OCI-M2 (cell line): ENCODE measurements at regions not wholly inside any gene's neighbourhood (a gene's known extent, or its start where the extent isn't known, plus 50 kb on each side); places are given as distances from the start of the nearest gene placed in this dataset.

Experiments used
- DNase-seq: peaks from one replicate; lab custom pipeline; 2025; ENCODE audit not compliant: unreplicated experiment; lab: John Stamatoyannopoulos, UW

DNA sequence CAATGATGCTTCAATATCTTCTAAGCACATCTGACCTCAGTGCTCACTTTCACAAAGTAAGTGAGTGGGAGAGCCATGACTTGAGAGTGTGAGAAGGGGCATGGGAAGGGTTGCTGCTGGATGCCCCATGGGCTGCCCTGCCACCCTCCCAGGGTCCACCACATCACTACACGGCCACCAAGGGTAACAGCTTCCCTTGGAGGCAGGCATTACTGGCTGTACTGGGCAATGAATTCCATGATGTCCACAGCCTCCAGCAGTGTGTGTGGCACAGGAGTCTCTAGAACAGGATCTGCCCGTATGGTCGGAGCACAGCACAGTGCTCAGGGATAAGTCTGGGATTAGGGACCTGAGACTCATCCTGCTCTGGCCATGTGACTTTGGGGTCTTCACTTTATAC, 481.0 kb upstream of the MYT1L start:
- DNase-seq, result no peak

DNA sequence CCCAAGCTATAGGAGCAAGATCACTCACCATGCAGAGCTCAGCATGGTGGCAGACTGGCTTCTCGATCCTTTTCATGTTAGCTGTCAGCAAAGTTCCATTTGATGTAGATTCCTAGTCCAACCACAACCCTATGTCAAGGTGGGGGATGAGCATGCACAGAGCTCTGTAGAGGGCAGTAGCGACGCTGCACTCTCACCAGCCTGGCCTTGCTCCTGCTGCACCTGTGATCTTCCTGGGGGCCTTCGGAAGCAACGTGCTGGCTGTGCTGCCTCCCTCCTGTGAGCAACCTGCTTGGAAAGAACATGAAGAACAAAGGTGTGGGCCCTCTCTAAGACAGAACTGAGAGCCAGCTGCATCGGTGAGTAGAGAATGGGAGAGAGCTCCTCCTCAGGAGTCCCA, 479.4 kb upstream of the MYT1L start:
- DNase-seq, result no peak

DNA sequence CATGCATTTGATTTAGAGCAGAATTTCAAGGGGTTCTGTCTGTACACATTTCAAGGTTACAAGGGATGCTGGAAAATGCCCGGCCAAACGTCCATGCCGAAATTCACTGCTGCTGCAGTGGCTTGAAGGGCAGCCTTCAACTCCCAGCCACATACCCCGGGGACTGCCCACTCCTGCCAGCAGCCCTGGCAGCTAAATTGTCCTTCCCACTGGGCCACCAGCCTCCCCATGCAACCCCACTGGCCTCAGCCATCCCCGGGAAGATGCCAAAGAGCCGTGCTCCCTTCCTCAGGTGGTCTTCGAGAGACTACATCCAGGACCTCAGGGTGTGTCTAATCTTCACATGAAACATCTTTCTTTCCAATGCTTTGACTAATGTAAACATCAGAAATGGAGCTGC, 478.7 kb upstream of the MYT1L start:
- DNase-seq, result no peak

DNA sequence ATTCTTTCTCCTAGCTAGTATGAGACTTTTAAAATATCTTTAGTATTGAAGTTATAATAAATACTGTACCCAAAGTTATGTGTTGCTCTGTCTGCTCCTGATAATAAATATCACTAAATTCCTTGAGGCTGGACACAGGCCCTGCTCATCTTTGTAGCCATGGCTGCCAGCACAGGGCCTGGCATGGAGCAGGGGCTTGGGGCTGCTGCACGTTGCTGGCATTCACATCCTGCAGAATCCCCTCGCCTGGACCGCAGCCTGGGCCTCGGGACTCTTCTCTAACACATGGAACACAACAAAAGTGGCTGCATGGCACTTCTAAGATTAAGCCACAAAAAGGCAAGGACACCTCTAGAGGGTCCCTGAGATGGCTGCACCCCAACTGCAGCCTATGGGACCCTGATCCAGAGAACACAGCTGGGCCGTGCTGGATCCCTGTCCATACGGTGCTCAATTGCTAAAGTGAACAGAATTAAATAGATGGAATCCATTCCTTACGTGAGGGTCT, 477.5 kb upstream of the MYT1L start:
- no peak for DNase-seq

DNA sequence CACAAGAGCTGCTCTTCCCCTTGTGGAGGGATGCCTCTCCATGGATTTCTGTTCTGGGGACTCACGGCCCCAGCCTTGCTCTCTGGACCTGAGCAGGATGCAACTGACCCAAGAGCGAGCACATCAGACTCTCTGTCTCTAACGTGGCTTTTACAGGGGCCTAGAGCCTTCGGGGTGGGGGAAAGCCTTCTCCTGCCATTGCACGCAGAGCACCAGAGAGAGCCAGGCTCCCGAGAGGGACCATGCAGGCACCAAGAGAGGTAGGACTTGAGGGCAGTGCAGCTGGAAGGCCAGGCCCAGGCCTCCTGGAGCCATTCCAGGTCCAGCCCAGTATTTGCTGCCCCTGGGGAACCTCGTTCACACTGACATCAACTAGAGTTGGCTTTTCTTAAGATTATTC, 475.6 kb upstream of the MYT1L start:
- no peak for DNase-seq

DNA sequence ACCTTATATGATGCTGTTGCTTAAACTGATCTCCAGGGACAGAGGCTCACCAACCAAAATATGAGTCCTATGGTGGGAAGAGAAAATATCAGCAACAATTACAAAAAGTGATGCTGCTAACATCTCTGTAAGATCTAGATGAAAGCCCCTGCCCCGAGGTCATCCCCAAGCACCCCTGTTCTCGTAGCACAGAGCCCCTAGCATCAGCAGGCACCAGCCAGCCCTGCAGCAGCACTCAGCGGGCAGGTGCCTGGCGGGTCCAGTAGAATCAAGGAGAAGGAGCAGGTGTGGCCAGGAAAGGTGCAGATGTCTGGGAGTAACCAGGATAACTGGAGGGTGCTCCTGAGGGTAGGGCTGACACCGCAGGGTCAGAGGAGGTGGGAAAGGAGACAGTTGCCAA, 474.2 kb upstream of the MYT1L start:
- no peak for DNase-seq

DNA sequence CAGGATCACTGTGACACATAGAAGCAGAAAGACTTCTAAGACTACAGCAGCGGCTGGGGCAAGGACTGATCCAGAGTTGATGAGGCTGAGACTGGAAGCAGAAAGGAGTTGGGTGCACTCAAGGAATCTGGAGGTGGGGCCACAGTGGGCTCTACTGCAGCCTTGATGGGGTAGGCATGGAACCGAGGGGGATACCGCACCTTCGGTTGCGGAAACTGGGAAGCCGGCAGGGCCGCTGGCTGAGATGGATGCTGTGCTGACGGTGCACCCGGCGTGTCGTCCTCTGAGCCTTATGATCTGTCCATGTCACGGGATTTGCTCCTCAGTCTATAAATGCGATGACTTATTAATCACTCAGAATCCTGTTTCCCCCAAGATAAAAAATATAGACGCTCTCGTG, 473.5 kb upstream of the MYT1L start:
- DNase-seq, result no peak

DNA sequence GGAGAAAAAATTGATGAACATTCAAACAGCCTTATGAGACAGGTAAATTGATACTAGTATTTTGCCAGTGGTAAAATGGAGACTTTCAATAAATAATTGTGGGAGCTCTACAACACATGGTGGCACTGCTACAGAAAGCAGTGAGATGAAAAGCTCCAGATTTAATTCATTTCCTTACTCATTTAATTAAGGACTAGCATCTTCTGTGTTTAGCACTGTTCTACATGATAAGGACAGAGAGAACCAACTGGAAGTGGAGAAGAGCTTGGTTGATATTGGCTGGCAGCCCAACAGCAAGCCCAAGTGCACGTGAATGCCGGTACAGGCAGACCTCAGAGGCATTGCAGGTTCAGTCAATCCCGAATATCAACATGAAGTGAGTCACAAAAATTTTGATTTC, 470.4 kb upstream of the MYT1L start:
- no peak for DNase-seq

DNA sequence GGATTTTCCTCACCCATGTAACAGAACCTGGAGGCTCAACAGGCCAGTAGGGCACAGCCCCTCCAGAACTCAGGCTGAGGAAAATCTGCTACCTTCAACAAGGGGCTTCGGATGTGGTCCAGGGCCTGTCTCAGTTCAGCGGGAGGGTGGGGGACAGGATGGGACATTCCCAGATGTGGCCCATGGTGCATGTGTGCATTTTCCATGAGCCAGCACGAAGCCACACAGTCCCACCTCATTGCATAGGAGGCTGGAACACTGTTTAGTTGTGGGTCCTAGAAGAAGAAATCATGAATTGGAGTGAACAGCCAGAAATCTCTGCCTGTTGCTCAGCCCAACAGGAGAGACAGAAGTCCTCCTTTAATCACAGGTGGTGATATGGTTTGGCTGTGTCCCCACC, 469.6 kb upstream of the MYT1L start:
- no peak for DNase-seq

DNA sequence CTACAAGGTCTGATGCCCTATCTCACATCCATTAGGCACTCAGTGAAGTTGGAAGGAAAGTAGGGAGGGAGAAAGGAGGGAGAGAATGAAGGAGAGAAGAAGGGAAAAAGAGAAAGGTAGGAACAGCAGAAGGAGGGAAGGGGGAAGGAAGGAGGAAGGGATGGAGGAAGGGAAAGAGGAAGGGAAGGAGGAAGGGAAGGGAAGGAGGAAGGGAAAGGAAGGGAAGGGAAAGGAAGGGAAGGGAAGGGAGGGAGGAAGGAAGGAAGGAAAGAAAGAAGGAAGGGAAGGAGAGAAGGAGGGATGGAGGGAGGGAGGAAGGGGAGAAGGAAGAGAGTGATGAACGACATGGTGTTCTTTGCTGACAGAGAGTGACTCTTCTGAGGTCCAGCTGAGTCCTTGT, 468.9 kb upstream of the MYT1L start:
- DNase-seq, result no peak

DNA sequence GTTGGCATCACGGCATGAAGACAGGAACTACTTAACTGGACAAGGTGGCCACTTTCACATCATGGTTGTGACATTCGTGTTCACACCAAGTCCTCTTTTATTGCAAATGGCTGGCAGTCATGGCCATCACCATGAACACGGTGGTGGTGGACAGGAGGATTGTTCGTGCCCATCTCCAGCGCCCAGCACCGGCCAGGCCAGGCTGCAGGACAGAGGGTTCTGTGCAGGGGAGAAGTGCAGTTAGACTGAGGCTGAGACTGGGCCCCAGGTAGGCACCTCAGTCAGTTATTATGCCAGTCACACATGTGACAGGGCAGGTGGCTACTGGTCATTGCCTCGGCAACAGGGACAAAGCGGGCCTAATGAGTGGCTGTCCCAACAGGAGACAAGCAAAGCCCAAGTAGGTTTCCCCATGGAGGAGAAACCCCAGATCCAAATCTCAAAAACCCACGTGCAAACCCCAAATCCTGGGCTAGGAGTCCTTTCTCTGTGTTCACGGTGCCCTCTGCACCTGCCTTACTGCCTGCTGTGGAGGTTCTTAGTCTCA, 468.1 kb upstream of the MYT1L start:
- no peak for DNase-seq

DNA sequence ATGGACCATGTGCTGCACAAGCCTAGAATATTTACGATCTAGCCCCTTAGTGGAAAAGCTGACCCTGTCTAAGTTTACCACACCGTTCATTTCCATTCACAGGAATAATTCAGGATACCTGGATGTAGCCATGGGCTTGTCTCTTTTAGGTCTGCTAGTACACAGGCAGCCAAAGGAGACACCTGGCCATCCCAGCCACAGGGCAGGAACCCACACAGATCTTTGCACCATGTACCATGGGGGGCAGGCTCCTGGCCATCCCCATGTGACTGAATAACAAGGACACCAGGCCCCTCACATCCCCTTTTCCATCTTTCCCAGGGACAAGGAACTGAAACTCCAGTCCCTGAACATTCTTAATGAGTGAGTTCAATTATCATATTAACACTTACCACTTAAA, 467.3 kb upstream of the MYT1L start:
- no peak for DNase-seq

DNA sequence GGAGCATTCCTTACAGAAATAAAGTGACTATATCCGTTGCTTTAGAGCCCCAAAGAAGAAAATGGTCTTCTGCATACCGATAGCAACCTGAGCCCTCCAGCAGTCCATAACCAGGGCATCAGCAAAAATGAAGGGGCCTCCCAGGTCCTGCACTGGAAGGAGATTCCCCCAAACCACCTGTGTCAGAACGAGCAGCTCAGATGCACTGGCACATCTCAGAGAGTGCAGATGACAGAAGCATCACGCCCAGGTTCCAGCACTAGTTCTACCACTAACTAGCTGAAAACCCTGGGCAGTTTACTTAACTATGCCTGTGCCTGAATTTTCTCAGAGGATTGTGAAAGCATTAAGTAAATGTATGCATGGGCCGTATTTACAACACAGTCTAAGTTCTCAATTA, 466.7 kb upstream of the MYT1L start:
- DNase-seq, result no peak

DNA sequence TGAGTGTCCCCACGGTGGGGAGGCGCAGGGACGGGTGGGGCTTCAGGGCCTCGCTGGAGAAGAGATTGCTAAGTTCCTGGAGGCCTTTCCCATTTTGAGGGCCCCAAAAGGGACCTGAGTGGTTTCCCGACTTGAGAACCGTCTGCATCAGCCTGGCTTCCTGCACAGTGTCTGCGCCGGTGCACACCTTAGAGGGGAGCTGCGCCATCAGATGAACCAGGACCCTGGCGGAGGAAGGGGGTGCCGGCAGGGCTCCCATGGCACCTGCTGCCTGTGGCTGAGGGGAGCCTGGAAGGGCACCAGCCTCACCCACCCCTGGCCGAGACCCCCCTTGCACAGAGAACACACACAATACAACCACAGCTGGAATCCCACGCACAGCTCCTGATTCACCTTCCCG, 465.1 kb upstream of the MYT1L start:
- DNase-seq, result no peak

DNA sequence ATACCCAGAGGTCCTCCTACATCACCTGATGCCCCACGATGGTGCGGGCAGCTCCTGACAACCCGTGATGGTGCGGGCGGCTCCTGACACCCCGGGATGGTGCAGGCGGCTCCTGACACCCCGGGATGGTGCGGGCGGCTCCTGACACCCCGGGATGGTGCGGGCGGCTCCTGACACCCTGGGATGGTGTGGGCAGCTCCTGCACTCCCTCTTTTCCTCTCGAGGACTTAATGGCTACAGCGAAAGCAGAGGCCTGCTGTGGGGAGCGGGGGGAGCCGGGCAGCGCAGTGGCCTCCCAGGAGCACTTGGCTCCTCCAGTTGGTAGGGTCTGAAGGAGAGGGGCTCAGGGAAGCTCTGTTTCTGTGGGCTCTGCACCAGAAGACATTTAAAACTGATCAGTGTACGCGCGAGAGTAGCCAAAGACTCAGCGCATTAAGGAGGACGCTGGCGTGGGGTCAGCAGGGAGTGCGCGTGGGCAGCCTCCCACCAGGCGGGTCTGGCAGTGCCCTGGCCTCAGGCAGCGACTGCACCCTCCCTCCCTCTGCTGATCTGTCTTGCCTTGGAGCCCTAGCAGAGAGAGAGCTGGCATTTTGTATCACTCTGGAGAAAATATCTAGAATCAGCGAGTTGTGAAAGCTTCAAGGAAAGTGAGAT, 464.5 kb upstream of the MYT1L start:
- no peak for DNase-seq

DNA sequence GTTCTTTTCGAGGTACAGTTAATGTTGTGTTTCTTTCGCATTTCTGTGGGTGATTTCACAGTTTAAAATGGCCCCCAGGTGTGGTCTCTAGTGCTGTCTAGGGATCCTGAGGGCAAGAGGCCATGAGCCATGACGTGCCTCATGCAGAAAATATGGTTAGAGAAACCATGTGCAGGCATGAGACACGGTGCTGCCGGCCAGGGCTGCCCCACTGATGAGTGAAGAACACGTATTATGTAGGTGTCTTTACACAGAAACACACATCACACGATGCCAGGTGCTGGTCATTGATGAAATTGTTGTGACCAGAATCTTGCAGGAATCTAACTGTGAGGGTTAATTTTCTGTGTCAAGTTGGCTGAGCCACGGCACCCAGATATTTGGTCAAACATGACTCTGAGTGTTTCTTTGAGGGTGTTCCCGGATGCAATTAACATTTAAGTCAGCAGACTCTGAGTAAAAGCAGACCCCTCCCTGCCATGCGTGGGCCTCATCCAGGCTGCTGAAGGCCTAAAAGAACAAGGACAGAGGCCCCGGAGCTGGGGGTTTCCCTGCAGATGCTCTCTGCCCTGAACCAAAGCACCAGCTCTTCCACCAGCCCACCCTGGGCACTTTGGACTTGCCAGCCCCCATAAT, 463.0 kb upstream of the MYT1L start:
- DNase-seq, result no peak

DNA sequence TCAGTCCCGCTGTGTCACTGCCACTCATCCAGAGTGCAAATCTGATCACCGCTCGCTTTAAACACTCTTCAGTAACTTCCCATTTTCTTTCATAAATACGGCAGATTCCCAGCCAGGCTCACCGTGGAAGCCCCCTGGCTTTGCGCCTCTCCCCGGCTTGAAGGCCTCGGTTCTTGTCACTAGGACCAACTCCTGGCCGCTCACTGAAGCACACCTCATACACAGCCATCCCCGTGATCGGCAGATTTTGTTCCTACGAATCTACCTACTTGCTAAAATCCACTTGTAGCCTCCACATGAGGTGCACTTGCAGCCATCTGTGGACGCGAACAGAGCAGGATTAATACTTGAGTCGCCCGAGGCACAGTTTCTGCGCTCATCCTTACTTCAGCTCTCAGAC, 462.4 kb upstream of the MYT1L start:
- no peak for DNase-seq

DNA sequence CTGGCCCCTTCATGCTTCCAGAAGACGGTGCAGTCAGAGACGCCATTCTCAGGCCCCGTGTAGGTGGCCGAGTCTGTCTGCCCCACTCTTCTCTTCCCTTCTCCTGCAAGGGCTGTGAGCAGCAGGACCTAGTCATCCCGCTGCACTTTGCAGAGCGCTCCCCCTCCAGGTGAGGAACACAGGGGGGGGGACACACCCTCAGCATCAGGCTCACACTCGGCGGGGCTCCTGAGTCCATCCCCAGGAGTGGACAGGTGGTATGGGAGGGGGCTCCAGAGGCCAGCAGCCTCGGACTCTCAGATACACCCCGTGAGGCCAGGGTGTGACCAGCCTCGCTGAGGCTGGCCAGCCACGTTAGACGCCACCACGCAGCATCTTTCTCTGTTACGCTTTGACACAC, 460.5 kb upstream of the MYT1L start:
- DNase-seq, result no peak

DNA sequence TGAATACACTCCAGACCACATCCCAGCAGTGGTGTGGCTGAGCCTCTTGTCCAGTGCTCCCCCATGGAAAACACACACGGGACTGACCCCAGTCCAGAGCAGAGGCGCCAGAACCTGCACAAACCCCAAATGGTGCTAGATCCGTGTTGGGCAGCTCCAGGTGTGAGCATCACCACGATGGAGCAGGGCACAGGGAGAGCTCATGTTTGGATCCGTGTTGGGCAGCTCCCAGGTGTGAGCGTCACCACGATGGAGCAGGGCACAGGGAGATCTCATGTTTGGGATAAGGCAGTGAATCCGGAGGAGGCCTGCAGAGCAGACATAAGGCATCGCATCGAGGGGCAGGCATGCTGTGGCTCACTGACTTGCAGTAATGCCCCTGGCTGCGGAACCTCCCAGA, 460.0 kb upstream of the MYT1L start:
- no peak for DNase-seq

DNA sequence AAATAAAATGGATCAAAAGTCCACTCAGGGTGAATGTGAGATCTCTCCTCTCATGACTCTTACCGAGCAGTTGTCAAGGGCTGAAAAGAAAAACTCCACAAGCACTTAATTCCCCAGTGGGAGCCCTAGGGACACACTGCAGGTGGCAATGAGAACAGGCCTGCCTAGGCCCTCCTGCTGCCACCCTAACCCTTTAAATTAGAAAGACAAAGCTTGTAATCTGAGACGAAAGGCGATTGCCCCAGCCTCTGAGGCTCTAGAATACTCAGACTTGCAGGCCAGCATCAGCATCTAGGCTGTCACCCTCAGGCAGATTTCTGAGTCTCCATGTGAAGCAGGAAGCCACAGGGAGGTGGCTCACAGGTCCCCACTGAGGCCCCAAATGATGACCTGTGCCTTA, 457.0 kb upstream of the MYT1L start:
- DNase-seq, result no peak

DNA sequence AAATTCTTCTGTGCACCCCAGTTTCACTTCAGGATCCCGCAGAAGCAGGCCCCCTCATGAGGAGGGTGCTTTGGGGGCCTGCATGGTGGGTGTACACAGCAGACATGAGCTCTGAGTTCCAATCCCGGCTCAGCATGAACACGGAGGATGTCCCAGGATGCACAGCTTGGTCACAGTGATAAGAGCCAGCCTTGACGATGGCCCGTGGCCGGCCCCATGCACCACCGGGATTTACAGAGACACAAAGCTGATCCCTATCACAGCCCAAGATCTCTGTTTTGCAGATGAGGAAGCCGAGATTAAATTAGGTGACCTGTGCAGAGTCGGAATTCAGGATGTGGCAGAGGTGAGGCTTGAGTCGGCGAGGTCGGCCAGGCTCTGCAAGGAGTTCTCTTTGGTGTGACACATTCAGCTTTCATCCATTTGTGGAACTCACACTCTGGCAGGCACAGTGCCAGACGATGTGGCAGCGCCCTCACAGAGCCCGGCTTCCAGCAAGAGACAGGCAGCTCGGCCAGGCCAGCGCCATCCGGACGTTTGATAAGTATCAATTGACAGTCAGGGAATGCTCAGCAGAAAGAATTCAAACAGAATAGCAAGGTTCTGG, 456.3 kb upstream of the MYT1L start:
- no peak for DNase-seq

DNA sequence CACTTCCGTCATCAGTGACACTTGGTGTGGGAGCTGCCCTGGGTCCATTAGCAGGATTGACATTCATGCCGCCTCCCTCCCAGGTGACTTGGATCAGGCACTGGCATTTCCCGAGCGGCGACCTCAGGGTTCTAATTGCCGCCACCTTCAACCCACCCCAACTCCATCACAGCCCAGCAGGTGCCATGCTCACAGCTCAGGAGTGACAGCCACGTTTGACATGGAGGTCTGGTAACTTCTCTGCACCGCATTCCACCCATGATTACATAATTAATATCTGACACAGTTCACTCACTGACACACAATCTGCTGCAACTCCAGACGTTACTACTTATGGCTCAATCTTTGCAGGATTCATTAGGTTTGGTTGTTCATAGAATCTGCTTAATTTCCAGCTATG, 450.9 kb upstream of the MYT1L start:
- DNase-seq, result no peak
